ENCODE measurements at regions not wholly inside any gene's neighbourhood (a gene's known extent, or its start where the extent isn't known, plus 50 kb on each side); places are given as distances from the start of the nearest gene placed in this dataset.

DNA sequence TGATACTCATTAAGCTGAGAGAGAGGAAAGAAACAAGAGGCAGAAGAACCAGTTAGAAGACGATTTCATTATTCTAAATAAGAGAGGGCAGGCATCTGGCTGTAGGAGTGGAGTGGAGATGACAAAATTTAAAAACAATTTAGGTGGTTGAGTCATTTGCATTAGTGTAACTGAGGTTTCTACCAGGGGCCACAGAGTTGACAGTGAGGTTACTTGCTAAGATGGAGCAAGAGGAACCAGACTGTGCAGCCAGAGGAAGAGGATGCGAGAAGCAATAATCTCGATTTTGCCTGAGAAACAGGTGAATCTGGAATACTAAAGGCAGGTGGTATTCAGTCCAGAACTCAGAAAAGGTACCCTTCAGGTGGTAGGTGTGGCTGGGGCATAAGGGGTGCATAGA lies 491.9 kb downstream of the MID1IP1 start:
- H3K4me3 ChIP-seq (ENCODE audit: low read depth, low read length): no peak overlapping the region
- H3K27me3 ChIP-seq (ENCODE audit: control insufficient read depth, insufficient read depth, low read length): no peaks in the 10 kb centered on the region
- no peak for DNase-seq (ENCODE audit: low read depth)
- TF ChIP-seq, protein P1, sequence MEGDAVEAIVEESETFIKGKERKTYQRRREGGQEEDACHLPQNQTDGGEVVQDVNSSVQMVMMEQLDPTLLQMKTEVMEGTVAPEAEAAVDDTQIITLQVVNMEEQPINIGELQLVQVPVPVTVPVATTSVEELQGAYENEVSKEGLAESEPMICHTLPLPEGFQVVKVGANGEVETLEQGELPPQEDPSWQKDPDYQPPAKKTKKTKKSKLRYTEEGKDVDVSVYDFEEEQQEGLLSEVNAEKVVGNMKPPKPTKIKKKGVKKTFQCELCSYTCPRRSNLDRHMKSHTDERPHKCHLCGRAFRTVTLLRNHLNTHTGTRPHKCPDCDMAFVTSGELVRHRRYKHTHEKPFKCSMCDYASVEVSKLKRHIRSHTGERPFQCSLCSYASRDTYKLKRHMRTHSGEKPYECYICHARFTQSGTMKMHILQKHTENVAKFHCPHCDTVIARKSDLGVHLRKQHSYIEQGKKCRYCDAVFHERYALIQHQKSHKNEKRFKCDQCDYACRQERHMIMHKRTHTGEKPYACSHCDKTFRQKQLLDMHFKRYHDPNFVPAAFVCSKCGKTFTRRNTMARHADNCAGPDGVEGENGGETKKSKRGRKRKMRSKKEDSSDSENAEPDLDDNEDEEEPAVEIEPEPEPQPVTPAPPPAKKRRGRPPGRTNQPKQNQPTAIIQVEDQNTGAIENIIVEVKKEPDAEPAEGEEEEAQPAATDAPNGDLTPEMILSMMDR (IDR thresholded peaks at IDR 0.05; ENCODE audit: insufficient read depth, low read length, poor library complexity, severe bottlenecking): no peak
- no peaks in the 10 kb centered on the region for H3K36me3 ChIP-seq (ENCODE audit: control insufficient read depth, insufficient read depth, low read length)

DNA sequence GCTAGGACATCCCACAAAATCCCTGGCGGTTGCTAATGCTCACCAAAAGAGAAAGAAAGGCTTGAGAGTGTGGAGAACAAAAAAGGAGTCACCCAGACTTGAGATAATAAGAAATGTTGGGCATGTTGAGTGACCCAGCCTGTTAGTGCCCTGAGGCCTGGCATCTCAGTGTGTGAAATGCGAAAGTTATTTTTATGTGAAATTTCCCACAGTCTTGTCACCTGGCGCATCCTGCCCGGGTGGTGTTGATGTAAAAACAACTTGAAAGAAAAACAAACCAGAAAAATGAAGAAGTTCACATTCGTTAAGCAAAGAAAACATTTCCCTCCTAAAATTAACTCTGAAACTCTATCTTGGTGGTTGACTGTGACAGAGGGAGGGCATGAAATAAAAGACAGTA lies 495.2 kb downstream of the MID1IP1 start:
- Histone ChIP-seq H3K27me3 (ENCODE audit: control insufficient read depth, insufficient read depth, low read length) (no peaks in the 10 kb centered on the region), H3K36me3 (ENCODE audit: control insufficient read depth, insufficient read depth, low read length) (no peaks in the 10 kb centered on the region), H3K4me3 (ENCODE audit: low read depth, low read length) (no peak overlapping the region)
- no peak for DNase-seq (ENCODE audit: low read depth)
- TF ChIP-seq, protein P1 (IDR thresholded peaks at IDR 0.05; ENCODE audit: insufficient read depth, low read length, poor library complexity, severe bottlenecking): no peak

DNA sequence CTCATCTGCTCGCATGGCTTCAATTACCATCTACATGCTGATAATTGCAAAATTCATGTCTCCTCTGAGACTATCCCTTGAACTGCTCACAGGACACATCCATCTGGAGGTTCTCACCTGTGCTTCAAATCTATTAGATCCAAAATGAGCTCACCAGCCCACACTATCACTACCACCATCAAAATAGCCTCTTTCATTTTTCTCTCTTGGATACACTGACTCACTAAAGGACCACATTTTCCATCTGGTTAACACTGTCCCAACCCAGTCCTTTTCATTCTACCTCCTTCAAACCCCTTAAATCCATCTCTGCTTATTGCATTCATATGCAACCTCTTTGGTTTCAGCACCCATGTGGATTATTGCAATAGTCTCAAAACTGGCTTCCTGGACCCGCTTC lies 497.6 kb downstream of the MID1IP1 start:
- TF ChIP-seq, protein P1 (IDR thresholded peaks at IDR 0.05; ENCODE audit: insufficient read depth, low read length, poor library complexity, severe bottlenecking): no peak
- Histone ChIP-seq H3K36me3 (ENCODE audit: control insufficient read depth, insufficient read depth, low read length) (no peaks in the 10 kb centered on the region), H3K27me3 (ENCODE audit: control insufficient read depth, insufficient read depth, low read length) (no peaks in the 10 kb centered on the region), H3K4me3 (ENCODE audit: low read depth, low read length) (no peak overlapping the region)
- DNase-seq (ENCODE audit: low read depth): no peak

DNA sequence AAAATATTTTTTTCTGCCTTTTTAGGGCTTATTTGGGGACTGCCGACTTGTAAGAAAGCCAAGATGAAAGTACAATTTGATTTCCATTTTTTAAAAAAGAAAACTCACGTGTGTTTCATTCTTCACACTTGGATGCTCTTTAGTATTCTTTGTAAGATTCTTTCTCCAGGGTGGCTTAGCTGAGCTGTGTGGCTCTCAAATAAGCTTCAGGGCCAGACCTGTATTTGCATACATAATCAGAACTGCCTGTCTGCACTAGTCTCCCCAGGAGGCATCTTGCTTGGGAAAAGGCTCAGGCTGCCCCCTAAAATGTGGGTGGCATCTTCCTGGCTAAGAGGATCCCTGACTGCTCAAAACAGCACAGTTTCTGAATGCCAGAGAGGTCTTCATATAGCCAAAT lies 498.4 kb downstream of the MID1IP1 start:
- TF ChIP-seq, protein P1 (IDR thresholded peaks at IDR 0.05; ENCODE audit: insufficient read depth, low read length, poor library complexity, severe bottlenecking): no peak
- Histone ChIP-seq H3K36me3 (ENCODE audit: control insufficient read depth, insufficient read depth, low read length) (no peaks in the 10 kb centered on the region), H3K27me3 (ENCODE audit: control insufficient read depth, insufficient read depth, low read length) (no peaks in the 10 kb centered on the region), H3K4me3 (ENCODE audit: low read depth, low read length) (no peak overlapping the region)
- no peak for DNase-seq (ENCODE audit: low read depth)

DNA sequence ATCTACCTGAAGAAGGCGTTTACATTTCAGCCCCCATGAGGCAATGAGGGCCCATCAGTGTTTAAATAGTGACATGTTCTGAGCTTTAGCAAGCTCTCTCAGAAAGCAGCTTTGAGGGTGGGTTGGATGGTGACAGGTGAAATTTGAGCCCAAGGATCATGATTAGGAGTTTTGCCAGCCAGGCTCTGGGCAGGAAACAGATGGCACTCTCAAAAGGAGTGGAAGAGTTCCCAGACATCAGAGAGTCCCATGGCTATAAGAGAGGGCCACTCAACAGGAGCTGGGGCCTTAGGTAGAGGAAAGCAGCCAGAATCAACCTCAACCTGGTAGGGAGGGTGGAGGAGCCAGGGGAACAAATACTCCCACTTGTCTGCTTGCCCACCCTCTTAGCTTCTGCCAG lies 499.8 kb downstream of the MID1IP1 start:
- H3K27me3 ChIP-seq (ENCODE audit: control insufficient read depth, insufficient read depth, low read length): no peaks in the 10 kb centered on the region
- no peak overlapping the region for H3K4me3 ChIP-seq (ENCODE audit: low read depth, low read length)
- no peak for DNase-seq (ENCODE audit: low read depth)
- H3K36me3 ChIP-seq (ENCODE audit: control insufficient read depth, insufficient read depth, low read length): no peaks in the 10 kb centered on the region
- TF ChIP-seq, protein P1 (IDR thresholded peaks at IDR 0.05; ENCODE audit: insufficient read depth, low read length, poor library complexity, severe bottlenecking): no peak

DNA sequence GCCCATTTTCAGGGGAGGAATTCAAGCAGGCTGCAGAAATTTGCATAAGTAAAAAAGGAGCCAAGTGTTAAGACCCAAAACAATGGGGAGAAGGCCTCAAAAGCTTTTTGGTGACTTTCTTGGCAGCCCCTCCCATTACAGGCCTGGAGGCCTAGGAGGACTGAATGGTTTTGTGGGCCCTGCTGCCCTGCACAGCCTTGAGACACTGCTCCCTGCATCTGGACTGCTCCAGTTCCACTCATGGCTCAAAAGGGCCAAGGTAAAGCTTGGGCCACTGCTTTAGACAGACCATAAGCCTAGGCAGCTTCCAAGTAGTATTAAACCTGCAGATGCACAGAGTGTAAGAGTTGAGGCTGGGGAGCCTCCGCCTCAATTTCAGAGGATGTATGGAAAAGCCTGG lies 501.6 kb downstream of the MID1IP1 start:
- H3K27me3 ChIP-seq (ENCODE audit: control insufficient read depth, insufficient read depth, low read length): no peaks in the 10 kb centered on the region
- H3K4me3 ChIP-seq (ENCODE audit: low read depth, low read length): no peak overlapping the region
- TF ChIP-seq, protein P1 (IDR thresholded peaks at IDR 0.05; ENCODE audit: insufficient read depth, low read length, poor library complexity, severe bottlenecking): no peak
- no peaks in the 10 kb centered on the region for H3K36me3 ChIP-seq (ENCODE audit: control insufficient read depth, insufficient read depth, low read length)
- DNase-seq (ENCODE audit: low read depth): no peak
